Activated CD8-positive, alpha-beta memory T cell treated with anti-CD3 and anti-CD28 coated beads for 4 hours (primary cell): ENCODE measurements at regions not wholly inside any gene's neighbourhood (a gene's known extent, or its start where the extent isn't known, plus 50 kb on each side); places are given as distances from the start of the nearest gene placed in this dataset.
"Not testable (repeated sequence)": the region's sequence is repeated elsewhere in the genome, so short reads cannot be mapped to it uniquely, and the experiment has no call there.

Experiments used
- DNase-seq, 2 donors: peaks; one replicate each; pipeline ENCODE4 v3.0.0-alpha.2; 2020; ENCODE audit warnings: low read depth in 2 of 2

GRCh38 chr14:89491711-89492381, 74.8 kb upstream of the FOXN3 start:
- DNase-seq, result no peak

DNA sequence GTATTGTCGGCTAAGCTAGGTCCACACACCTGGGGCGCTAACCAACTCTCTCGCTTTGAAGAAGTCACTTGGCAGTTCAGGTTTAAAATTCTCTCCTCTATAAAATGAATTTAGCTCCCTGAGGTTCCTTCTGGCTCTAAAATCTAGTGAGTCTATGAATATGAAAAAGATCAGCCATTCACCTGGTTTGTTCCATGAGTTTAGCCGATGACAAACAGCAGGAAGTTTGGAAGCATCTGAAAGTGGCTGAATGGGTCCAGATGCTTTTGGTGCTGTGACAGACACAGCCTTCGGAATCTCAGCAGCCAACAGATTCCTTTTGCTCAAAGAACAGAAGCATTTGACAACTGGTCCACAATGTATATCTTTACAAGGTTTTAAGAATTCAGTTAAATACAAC, 73.4 kb upstream of the FOXN3 start:
- DNase-seq, result no peak

- DNase-seq, result no peak
Measured at GRCh38 chr14:89489761-89490437, 72.9 kb upstream of the FOXN3 start.

- no peak for DNase-seq
Measured at GRCh38 chr14:89486961-89487360, 69.9 kb upstream of the FOXN3 start.

DNA sequence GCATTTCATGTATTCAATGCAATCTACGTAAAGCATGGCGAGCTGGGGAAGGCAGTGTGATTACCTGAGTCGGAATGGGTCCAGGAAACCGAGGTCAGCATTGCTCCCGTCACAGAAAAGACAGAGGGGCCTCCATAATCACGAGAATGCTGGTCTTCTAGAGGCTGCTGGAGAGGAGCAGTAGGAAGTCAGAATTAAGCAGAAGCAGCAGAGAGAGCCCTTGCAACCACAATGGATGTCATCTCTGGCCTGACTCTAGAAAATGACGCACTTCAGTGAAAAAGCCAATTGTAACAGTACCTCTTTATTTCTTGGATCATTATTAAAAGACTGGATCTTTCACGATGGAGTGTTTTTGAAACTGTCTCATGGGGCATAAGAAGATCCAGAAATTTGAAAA, 69.5 kb upstream of the FOXN3 start:
- no peak for DNase-seq

GRCh38 chr14:89485264-89485663, 68.2 kb upstream of the FOXN3 start:
- no peak for DNase-seq

- DNase-seq, result no peak
Measured at GRCh38 chr14:89484051-89484844, 67.2 kb upstream of the FOXN3 start.

GRCh38 chr14:89481196-89481595, 64.2 kb upstream of the FOXN3 start:
- no peak for DNase-seq

DNA sequence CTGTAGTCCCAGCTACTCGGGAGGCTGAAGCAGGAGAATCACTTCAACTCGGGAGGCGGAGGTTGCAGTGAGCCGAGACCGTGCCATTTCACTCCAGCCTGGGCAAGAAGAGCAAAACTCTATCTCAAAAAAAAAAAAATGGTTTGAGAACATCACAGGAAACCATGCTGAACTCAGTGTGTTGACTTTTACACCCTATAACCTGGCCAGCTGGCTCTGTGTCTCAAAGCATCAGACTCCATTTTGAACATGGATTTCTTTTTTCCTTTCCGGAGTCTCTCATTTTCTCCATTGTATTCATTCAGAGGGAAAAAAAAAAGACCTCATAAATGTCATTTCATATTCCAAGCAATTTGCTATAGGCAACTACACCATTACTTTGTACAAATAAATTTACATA, 63.2 kb upstream of the FOXN3 start:
- DNase-seq, result no peak

GRCh38 chr14:89479802-89480201, 62.8 kb upstream of the FOXN3 start:
- no peak for DNase-seq

- no peak for DNase-seq
Measured at GRCh38 chr14:89477391-89477790, 60.4 kb upstream of the FOXN3 start.

GRCh38 chr14:89476354-89476896, 59.4 kb upstream of the FOXN3 start:
- no peak for DNase-seq

DNA sequence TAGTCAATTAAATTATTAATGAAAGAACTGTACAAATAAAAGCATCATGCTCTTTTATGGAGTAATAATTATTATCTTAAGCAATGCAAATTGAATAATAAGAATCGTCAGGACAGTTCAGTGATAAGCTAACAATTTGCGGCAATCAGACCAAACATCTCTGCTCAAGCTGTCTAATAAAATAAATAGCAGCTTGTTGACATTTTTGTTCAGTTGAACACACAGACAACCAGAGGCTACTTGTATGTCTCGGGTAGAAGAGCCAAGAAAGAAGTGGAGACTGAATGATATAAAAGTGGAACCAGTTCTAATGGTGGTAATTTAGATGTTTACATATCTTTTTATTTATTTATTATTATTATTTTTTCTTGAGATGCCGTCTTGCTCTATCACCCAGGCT, 57.4 kb upstream of the FOXN3 start:
- DNase-seq, result no peak

DNA sequence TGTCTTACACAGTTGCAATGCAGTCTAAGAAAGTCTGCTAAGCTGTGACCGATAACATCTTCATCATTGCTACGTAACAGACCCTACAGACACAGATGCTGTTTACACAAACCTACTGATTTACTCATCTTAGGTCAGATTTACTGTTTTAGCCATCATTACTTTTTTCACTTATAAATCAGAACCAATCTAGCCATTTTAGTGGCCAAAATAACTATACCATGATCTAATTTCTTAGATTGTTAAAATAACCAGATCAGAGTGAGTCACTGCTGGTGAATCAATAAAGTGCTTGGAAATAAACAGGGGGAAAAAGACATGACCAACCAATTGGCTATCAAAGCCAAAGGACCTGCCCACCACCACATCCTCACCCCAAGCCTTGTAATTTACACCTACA, 57.0 kb upstream of the FOXN3 start:
- DNase-seq, result no peak

DNA sequence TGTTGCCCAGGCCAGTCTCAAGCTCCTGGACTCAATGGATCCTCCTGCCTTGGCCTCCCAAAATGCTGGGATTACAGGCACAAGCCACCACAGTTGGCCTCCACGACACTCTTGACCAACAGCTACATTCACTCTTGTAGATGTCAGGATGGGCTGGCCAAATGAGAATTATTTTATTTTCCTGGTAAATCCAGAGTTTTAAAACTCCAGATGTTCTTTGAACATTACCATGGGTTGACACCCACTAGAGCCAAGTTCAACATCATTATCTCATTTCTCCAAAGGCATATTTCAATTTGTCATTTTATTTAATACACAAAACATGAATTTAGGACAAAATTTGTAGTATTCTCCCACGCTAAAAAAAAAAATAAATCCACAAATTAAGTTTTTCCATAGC, 56.5 kb upstream of the FOXN3 start:
- DNase-seq, result no peak

- DNase-seq, result no peak
Measured at GRCh38 chr14:89470401-89470800, 53.4 kb upstream of the FOXN3 start.

GRCh38 chr14:89469210-89470198, 52.5 kb upstream of the FOXN3 start:
- DNase-seq, result no peak

GRCh38 chr14:89468566-89468965, 51.5 kb upstream of the FOXN3 start:
- DNase-seq, result no peak

GRCh38 chr14:89468030-89468429, 51.0 kb upstream of the FOXN3 start:
- DNase-seq, result not testable (repeated sequence)

DNA sequence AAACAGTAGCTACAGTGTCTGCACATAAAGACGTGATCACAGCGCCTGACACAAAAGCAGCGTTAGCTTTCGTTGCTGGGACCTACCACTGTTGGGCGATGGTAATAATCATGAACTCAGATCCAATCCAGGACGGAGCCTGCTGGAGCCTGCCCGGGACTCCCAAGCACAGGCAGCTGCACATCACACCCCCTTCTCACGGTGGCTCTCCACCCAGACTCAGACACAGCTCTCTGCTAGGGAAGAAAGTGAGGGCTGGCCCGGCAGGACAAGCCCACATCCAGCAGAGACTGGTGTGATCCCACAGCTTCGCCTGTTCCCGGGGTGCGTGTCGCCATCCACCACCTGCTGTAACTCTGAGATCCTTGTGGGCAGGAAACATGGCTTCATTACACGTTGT, 49.9 kb upstream of the FOXN3 start:
- no peak for DNase-seq
